ENCODE measurements at regions not wholly inside any gene's neighbourhood (a gene's known extent, or its start where the extent isn't known, plus 50 kb on each side); places are given as distances from the start of the nearest gene placed in this dataset.
"Not testable (repeated sequence)": the region's sequence is repeated elsewhere in the genome, so short reads cannot be mapped to it uniquely, and the experiment has no call there.

- DNase-seq = not testable (repeated sequence)
Measured at GRCh38 chr1:148261684-148262083, 109.6 kb upstream of the NBPF11 start.

GRCh38 chr1:148257886-148258285 is 105.8 kb upstream of the NBPF11 start:
- DNase-seq = not testable (repeated sequence)

- DNase-seq = not testable (repeated sequence)
Measured at GRCh38 chr1:148254611-148255429, 102.7 kb upstream of the NBPF11 start.

- not testable (repeated sequence) for DNase-seq
Measured at GRCh38 chr1:148253808-148254207, 101.7 kb upstream of the NBPF11 start.

- not testable (repeated sequence) for DNase-seq
Measured at GRCh38 chr1:148248798-148249197, 96.7 kb upstream of the NBPF11 start.

GRCh38 chr1:148246258-148246861 is 94.3 kb upstream of the NBPF11 start:
- DNase-seq = not testable (repeated sequence)

- not testable (repeated sequence) for DNase-seq
Measured at GRCh38 chr1:148245843-148246242, 93.8 kb upstream of the NBPF11 start.

- not testable (repeated sequence) for DNase-seq
Measured at GRCh38 chr1:148245443-148245842, 93.4 kb upstream of the NBPF11 start.

GRCh38 chr1:148233250-148233649 is 81.2 kb upstream of the NBPF11 start:
- DNase-seq = not testable (repeated sequence)

- DNase-seq = not testable (repeated sequence)
Measured at GRCh38 chr1:148228846-148229245, 76.8 kb upstream of the NBPF11 start.

- not testable (repeated sequence) for DNase-seq
Measured at GRCh38 chr1:148222399-148223159, 70.5 kb upstream of the NBPF11 start.

GRCh38 chr1:148221593-148221992 is 69.5 kb upstream of the NBPF11 start:
- not testable (repeated sequence) for DNase-seq

- not testable (repeated sequence) for DNase-seq
Measured at GRCh38 chr1:148219229-148219628, 67.1 kb upstream of the NBPF11 start.

GRCh38 chr1:148211191-148211590 is 59.1 kb upstream of the NBPF11 start:
- not testable (repeated sequence) for DNase-seq

GRCh38 chr1:148210624-148211023 is 58.5 kb upstream of the NBPF11 start:
- not testable (repeated sequence) for DNase-seq

GRCh38 chr1:148210166-148210565 is 58.1 kb upstream of the NBPF11 start:
- DNase-seq = not testable (repeated sequence)

- DNase-seq = not testable (repeated sequence)
Measured at GRCh38 chr1:148202013-148202412, 49.9 kb upstream of the NBPF11 start.
